Liver (tissue), 8 donors: ENCODE measurements at regions not wholly inside any gene's neighbourhood (a gene's known extent, or its start where the extent isn't known, plus 50 kb on each side); places are given as distances from the start of the nearest gene placed in this dataset.
A peak's percentile ranks its signal among the peaks of the same experiment; 100 is the strongest.

ENCODE experiments used
- DNase-seq: peaks from one replicate; pipeline ENCODE4 v3.0.0-alpha.2; 2017; ENCODE audit warnings: low spot score
- H3K27ac ChIP-seq, 2 donors: one replicate each; pipeline ENCODE4 v1.7.0; 2013; ENCODE audit warnings: inconsistent platforms in 2 of 2, low read length in 2 of 2, control low read depth in 1 of 2, low read depth in 1 of 2, mild to moderate bottlenecking in 1 of 2
- H3K27me3 ChIP-seq, 4 donors: one replicate each; pipeline versions ENCODE4 v1.6.1 to v1.7.0; 2013; ENCODE audit warnings: low read length in 3 of 4, inconsistent platforms in 1 of 4, mild to moderate bottlenecking in 1 of 4, moderate library complexity in 1 of 4; ENCODE audit not compliant: control insufficient read depth in 4 of 4, insufficient read depth in 4 of 4
- H3K36me3 ChIP-seq, 4 donors: one replicate each; pipeline versions ENCODE4 v1.6.1 to v1.7.0; 2013; ENCODE audit warnings: low read length in 3 of 4, mild to moderate bottlenecking in 3 of 4, low read depth in 1 of 4, moderate library complexity in 1 of 4; ENCODE audit not compliant: control insufficient read depth in 4 of 4, insufficient read depth in 3 of 4
- H3K4me1 ChIP-seq, 4 donors: one replicate each; pipeline versions ENCODE4 v1.6.1 to v1.7.0; 2013; ENCODE audit warnings: low read length in 3 of 4, mild to moderate bottlenecking in 3 of 4, moderate library complexity in 1 of 4; ENCODE audit not compliant: control insufficient read depth in 4 of 4, insufficient read depth in 4 of 4
- H3K4me3 ChIP-seq, 3 donors: one replicate each; pipeline versions ENCODE4 v1.6.1 to v1.7.0; 2013; ENCODE audit warnings: low read length in 3 of 3, control low read depth in 1 of 3, low read depth in 1 of 3, mild to moderate bottlenecking in 1 of 3
- H3K9ac ChIP-seq, 2 donors: one replicate each; pipeline ENCODE4 v1.7.0; 2013; ENCODE audit warnings: low read length in 2 of 2, mild to moderate bottlenecking in 2 of 2, moderate library complexity in 2 of 2, control low read depth in 1 of 2, low read depth in 1 of 2
- H3K9me3 ChIP-seq, 4 donors: one replicate each; pipeline versions ENCODE4 v1.6.1 to v1.7.0; 2013; ENCODE audit warnings: low read length in 3 of 4; ENCODE audit not compliant: control insufficient read depth in 4 of 4
- EGR1 ChIP-seq, 2 donors: IDR thresholded peaks; 2 replicates each; pipeline ENCODE4 v1.6.1; 2016 to 2018; ENCODE audit warnings: antibody characterized with exemption in 2 of 2, low read depth in 2 of 2
- FOXA1 ChIP-seq: IDR thresholded peaks from 2 replicates; pipeline ENCODE4 v1.6.1; 2016; ENCODE audit warnings: antibody characterized with exemption
- FOXA2 ChIP-seq: IDR thresholded peaks from 2 replicates; pipeline ENCODE4 v1.6.1; 2016; ENCODE audit warnings: antibody characterized with exemption
- GABPA ChIP-seq, 2 donors: IDR thresholded peaks in 1 of 2; conservative IDR thresholded peaks in 1 of 2; 2 replicates each; pipeline ENCODE4 v1.6.1; 2016; ENCODE audit warnings: antibody characterized with exemption in 2 of 2, mild to moderate bottlenecking in 1 of 2, moderate library complexity in 1 of 2
- HNF4A ChIP-seq, 2 donors: conservative IDR thresholded peaks; 2 replicates each; pipeline ENCODE4 v1.6.1; 2016; ENCODE audit warnings: antibody characterized with exemption in 2 of 2, mild to moderate bottlenecking in 2 of 2
- HNF4G ChIP-seq: IDR thresholded peaks from 2 replicates; pipeline ENCODE4 v1.6.1; 2016; ENCODE audit warnings: antibody characterized with exemption
- JUND ChIP-seq, 2 donors: IDR thresholded peaks; 2 replicates each; pipeline ENCODE4 v1.6.1; 2016; ENCODE audit warnings: antibody characterized with exemption in 2 of 2
- NR2F2 ChIP-seq: IDR thresholded peaks from 2 replicates; pipeline ENCODE4 v1.6.1; 2016; ENCODE audit warnings: antibody characterized with exemption
- RAD21 ChIP-seq, 2 donors: IDR thresholded peaks; 2 replicates each; pipeline ENCODE4 v1.6.1; 2016; ENCODE audit warnings: antibody characterized with exemption in 2 of 2, mild to moderate bottlenecking in 2 of 2
- RXRA ChIP-seq, 2 donors: IDR thresholded peaks; 2 replicates each; pipeline ENCODE4 v1.6.1; 2017 to 2018; ENCODE audit warnings: antibody characterized with exemption in 2 of 2, mild to moderate bottlenecking in 1 of 2
- SP1 ChIP-seq: IDR thresholded peaks from 2 replicates; pipeline ENCODE4 v1.6.1; 2018; ENCODE audit warnings: antibody characterized with exemption, mild to moderate bottlenecking
- TAF1 ChIP-seq: conservative IDR thresholded peaks from 2 replicates; pipeline ENCODE4 v1.6.1; 2016; ENCODE audit warnings: antibody characterized with exemption, mild to moderate bottlenecking
- YY1 ChIP-seq: IDR thresholded peaks from 2 replicates; pipeline ENCODE4 v1.6.1; 2016; ENCODE audit warnings: antibody characterized with exemption, mild to moderate bottlenecking
- WGBS: extraction: QIAGEN DNeasy Blood & Tissue Kit; methylation state at CpG from one replicate; pipeline ENCODE4 v1.1.7; 2013; 5-methylcytosine and 5-hydroxymethylcytosine counted together
- TF ChIP-seq, protein P1 (sequence below): IDR thresholded peaks from 2 replicates; pipeline ENCODE4 v1.6.1; 2016; ENCODE audit warnings: antibody characterized with exemption
- TF ChIP-seq, protein P2 (sequence below): fragments of 150-350 bp; IDR thresholded peaks from 2 replicates; pipeline ENCODE4 v1.5.1; 2017; ENCODE audit warnings: improper control_type of control experiment, low read depth, low read length; ENCODE audit not compliant: missing input control
- TF ChIP-seq, protein P3 (sequence below): IDR thresholded peaks from 2 replicates; pipeline ENCODE4 v1.6.1; 2016; ENCODE audit warnings: antibody characterized with exemption, mild to moderate bottlenecking
- TF ChIP-seq, protein P4 (sequence below): IDR thresholded peaks from 2 replicates; pipeline ENCODE4 v1.6.1; 2016; ENCODE audit warnings: antibody characterized with exemption
- TF ChIP-seq, protein P5 (sequence below): IDR thresholded peaks from 2 replicates; pipeline ENCODE4 v1.6.1; 2016; ENCODE audit warnings: antibody characterized with exemption
- donor health status: healthy.
- donor health status: healthy.
- donor health status: healthy.
- donor health status: healthy.
- donor health status: healthy.

DNA sequence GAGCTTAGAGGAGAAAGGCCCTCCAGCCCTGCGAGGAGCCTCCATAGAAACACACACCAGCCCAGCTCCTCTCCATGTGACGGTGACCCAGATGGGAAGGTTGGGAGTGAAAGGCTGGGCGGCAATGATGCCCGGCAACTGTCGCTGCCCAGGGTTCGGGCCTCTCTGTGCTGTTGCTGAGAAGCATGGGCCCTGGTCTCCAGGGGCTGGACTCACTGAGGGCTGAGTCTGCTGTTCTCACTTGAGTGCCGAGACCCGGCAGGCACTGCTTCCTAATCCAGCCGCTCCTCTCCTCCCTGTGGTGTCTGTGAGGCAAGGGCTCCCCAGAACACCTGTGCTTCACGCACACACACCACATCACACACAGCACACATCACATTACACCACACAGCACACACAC lies 493.6 kb downstream of the GADD45G start:
- Histone ChIP-seq H3K4me1 (peaks cover 0 to 3% (median 1%) of the 10 kb centered on the region in 4 donors), H3K27ac (no peak overlapping the region), H3K9ac (no peak overlapping the region), H3K4me3 (no peak overlapping the region), H3K36me3 (no peaks in the 10 kb centered on the region), H3K27me3 (no peaks in the 10 kb centered on the region), H3K9me3 (no peaks in the 10 kb centered on the region)
- no peak for DNase-seq
- WGBS: 87% methylated on average over 10 of the region's 10 CpGs
- TF ChIP-seq, protein P1, sequence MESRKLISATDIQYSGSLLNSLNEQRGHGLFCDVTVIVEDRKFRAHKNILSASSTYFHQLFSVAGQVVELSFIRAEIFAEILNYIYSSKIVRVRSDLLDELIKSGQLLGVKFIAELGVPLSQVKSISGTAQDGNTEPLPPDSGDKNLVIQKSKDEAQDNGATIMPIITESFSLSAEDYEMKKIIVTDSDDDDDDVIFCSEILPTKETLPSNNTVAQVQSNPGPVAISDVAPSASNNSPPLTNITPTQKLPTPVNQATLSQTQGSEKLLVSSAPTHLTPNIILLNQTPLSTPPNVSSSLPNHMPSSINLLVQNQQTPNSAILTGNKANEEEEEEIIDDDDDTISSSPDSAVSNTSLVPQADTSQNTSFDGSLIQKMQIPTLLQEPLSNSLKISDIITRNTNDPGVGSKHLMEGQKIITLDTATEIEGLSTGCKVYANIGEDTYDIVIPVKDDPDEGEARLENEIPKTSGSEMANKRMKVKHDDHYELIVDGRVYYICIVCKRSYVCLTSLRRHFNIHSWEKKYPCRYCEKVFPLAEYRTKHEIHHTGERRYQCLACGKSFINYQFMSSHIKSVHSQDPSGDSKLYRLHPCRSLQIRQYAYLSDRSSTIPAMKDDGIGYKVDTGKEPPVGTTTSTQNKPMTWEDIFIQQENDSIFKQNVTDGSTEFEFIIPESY: no peak
- TF ChIP-seq FOXA2 (no peak), RAD21 (IDR thresholded peaks at IDR 0.05) (no peak), FOXA1 (no peak), JUND (IDR thresholded peaks at IDR 0.05) (no peak)
- TF ChIP-seq, protein P2, sequence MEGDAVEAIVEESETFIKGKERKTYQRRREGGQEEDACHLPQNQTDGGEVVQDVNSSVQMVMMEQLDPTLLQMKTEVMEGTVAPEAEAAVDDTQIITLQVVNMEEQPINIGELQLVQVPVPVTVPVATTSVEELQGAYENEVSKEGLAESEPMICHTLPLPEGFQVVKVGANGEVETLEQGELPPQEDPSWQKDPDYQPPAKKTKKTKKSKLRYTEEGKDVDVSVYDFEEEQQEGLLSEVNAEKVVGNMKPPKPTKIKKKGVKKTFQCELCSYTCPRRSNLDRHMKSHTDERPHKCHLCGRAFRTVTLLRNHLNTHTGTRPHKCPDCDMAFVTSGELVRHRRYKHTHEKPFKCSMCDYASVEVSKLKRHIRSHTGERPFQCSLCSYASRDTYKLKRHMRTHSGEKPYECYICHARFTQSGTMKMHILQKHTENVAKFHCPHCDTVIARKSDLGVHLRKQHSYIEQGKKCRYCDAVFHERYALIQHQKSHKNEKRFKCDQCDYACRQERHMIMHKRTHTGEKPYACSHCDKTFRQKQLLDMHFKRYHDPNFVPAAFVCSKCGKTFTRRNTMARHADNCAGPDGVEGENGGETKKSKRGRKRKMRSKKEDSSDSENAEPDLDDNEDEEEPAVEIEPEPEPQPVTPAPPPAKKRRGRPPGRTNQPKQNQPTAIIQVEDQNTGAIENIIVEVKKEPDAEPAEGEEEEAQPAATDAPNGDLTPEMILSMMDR: no peak

DNA sequence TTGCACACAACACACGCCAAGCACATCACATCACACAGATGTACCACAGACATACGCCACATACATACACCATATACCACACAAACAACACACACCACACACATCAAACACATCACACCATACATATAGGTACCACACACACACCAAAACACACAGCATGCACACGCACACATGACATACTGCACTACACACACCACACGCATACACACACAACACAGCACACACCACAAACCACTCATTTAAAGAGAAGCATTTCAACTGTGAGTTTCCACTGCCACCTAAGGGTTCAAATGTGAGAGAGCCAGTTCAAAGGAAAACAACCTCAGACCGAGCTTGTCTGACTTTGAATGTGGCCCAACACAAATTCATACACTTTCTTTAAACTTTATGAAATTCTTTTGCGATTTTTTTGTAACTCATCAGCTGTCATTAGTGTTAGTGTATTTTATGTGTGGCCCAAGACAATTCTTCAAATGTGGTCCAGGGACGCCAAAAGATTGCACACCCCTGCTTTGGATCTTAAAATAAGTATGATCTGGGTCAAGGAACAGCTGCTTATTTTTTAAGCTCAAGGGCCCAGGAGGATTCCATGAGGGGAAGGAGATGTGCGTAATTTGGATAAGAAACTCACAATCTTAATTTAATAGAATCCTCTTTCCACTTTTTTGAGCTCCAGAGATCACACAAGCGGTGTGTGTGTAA lies 494.6 kb downstream of the GADD45G start:
- Histone ChIP-seq H3K9ac (no peak overlapping the region), H3K4me1 (peaks cover 0 to 3% (median 1%) of the 10 kb centered on the region in 4 donors), H3K27ac (no peak overlapping the region), H3K36me3 (no peaks in the 10 kb centered on the region), H3K4me3 (no peak overlapping the region), H3K9me3 (no peaks in the 10 kb centered on the region), H3K27me3 (no peaks in the 10 kb centered on the region)
- TF ChIP-seq HNF4A (conservative IDR thresholded peaks at IDR 0.05) (no peak), JUND (IDR thresholded peaks at IDR 0.05) (no peak), YY1 (no peak), NR2F2 (no peak), FOXA1 (no peak), RAD21 (IDR thresholded peaks at IDR 0.05) (peak; percentile 95 to 98), GABPA (IDR thresholded peaks at IDR 0.05 in 1 of 2, conservative IDR thresholded peaks at IDR 0.05 in 1 of 2) (no peak), RXRA (IDR thresholded peaks at IDR 0.05) (peak in 1 of 2 donors; percentile 30), HNF4G (no peak), SP1 (no peak), EGR1 (IDR thresholded peaks at IDR 0.05; ENCODE audit: low read depth in 2 of 2) (no peak), FOXA2 (no peak), TAF1 (no peak)
- TF ChIP-seq, protein P3, sequence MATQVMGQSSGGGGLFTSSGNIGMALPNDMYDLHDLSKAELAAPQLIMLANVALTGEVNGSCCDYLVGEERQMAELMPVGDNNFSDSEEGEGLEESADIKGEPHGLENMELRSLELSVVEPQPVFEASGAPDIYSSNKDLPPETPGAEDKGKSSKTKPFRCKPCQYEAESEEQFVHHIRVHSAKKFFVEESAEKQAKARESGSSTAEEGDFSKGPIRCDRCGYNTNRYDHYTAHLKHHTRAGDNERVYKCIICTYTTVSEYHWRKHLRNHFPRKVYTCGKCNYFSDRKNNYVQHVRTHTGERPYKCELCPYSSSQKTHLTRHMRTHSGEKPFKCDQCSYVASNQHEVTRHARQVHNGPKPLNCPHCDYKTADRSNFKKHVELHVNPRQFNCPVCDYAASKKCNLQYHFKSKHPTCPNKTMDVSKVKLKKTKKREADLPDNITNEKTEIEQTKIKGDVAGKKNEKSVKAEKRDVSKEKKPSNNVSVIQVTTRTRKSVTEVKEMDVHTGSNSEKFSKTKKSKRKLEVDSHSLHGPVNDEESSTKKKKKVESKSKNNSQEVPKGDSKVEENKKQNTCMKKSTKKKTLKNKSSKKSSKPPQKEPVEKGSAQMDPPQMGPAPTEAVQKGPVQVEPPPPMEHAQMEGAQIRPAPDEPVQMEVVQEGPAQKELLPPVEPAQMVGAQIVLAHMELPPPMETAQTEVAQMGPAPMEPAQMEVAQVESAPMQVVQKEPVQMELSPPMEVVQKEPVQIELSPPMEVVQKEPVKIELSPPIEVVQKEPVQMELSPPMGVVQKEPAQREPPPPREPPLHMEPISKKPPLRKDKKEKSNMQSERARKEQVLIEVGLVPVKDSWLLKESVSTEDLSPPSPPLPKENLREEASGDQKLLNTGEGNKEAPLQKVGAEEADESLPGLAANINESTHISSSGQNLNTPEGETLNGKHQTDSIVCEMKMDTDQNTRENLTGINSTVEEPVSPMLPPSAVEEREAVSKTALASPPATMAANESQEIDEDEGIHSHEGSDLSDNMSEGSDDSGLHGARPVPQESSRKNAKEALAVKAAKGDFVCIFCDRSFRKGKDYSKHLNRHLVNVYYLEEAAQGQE: no peak
- TF ChIP-seq, protein P1: no peak
- TF ChIP-seq, protein P4, sequence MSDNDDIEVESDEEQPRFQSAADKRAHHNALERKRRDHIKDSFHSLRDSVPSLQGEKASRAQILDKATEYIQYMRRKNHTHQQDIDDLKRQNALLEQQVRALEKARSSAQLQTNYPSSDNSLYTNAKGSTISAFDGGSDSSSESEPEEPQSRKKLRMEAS: no peak
- TF ChIP-seq, protein P5, sequence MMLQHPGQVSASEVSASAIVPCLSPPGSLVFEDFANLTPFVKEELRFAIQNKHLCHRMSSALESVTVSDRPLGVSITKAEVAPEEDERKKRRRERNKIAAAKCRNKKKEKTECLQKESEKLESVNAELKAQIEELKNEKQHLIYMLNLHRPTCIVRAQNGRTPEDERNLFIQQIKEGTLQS: no peak
- TF ChIP-seq, protein P2: peak; percentile 70
- 58% methylated on average over 9 of the region's 9 CpGs for WGBS
- no peak for DNase-seq
